ENCODE measurements at regions not wholly inside any gene's neighbourhood (a gene's known extent, or its start where the extent isn't known, plus 50 kb on each side); places are given as distances from the start of the nearest gene placed in this dataset.

DNA sequence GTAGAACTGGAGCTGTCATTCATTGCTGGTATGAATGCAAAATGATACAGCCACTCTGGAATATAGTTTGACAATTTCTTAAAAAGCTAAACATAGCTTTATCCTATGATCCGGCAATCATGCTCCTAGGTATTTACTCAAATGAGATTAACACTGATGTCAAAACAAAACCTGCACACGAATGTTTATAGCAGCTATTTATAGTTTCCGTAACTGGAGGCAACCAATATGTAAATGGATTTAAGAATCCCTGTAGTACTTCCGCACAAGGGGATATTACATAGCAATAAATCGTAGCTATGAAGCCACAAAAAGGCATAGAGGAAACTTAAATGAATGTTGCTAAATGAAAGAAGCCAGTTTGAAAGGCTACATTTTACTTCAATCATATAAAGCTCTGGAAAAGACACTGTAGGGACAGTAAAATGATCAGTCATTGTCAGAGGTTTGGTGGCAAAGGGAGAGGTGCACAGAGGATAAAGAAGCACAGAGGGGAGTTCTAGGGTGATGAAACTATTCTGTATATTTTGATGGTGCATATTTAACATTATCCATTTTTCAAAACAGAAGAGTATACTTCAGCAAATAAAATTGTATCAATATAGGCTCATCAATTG, 1893.0 kb upstream of the PCDH20 start:
- TF ChIP-seq EP300 (IDR thresholded peaks at IDR 0.05), result no peak
- TF ChIP-seq, protein P1, sequence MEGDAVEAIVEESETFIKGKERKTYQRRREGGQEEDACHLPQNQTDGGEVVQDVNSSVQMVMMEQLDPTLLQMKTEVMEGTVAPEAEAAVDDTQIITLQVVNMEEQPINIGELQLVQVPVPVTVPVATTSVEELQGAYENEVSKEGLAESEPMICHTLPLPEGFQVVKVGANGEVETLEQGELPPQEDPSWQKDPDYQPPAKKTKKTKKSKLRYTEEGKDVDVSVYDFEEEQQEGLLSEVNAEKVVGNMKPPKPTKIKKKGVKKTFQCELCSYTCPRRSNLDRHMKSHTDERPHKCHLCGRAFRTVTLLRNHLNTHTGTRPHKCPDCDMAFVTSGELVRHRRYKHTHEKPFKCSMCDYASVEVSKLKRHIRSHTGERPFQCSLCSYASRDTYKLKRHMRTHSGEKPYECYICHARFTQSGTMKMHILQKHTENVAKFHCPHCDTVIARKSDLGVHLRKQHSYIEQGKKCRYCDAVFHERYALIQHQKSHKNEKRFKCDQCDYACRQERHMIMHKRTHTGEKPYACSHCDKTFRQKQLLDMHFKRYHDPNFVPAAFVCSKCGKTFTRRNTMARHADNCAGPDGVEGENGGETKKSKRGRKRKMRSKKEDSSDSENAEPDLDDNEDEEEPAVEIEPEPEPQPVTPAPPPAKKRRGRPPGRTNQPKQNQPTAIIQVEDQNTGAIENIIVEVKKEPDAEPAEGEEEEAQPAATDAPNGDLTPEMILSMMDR (IDR thresholded peaks at IDR 0.05), result no peak

All from ovary (tissue), 3 donors.